H1 (cell line): ENCODE measurements at regions not wholly inside any gene's neighbourhood (a gene's known extent, or its start where the extent isn't known, plus 50 kb on each side); places are given as distances from the start of the nearest gene placed in this dataset.

Experiments
- CTCF ChIA-PET: fragments of 300-600 bp; sonication (Branson Sonifier 250); formaldehyde crosslinking; loops from one replicate; lab custom pipeline; 2021; ENCODE audit not compliant: partially characterized antibody; lab: Charles Lee
- POLR2A ChIA-PET: fragments of 300-600 bp; sonication (Branson Sonifier 250); formaldehyde crosslinking; loops from one replicate; lab custom pipeline; 2021; ENCODE audit warnings: inconsistent platforms; ENCODE audit not compliant: partially characterized antibody; lab: Charles Lee
- DNase-seq, 2 experiments: peaks; one replicate each; pipeline versions ENCODE4 v3.0.0 to v3.0.0-alpha.2; 2010 to 2022; ENCODE audit warnings: low spot score in 2 of 2, low read depth in 1 of 2, mixed read lengths in 1 of 2
- FAIRE-seq: peaks from 2 replicates; lab custom pipeline; 2011; peaks lifted over from hg19 to GRCh38; lab: Jason Lieb, UNC
- H2AFZ ChIP-seq: 2 replicates; pipeline ENCODE4 v1.8.1; 2012; ENCODE audit warnings: low read length, inconsistent platforms
- H2AK5ac ChIP-seq: 2 replicates; pipeline ENCODE4 v1.6.1; 2013; ENCODE audit warnings: low read depth, low read length
- H2BK120ac ChIP-seq: replicated peaks from 2 replicates; pipeline ENCODE3; 2013; ENCODE audit warnings: low read depth, low read length, inconsistent platforms
- H2BK12ac ChIP-seq: 2 replicates; pipeline ENCODE4 v1.6.1; 2013; ENCODE audit warnings: low read depth, low read length
- H2BK15ac ChIP-seq: 2 replicates; pipeline ENCODE4 v1.6.1; 2013; ENCODE audit warnings: low read length
- H2BK20ac ChIP-seq: 2 replicates; pipeline ENCODE4 v1.6.1; 2013; ENCODE audit warnings: low read length
- H2BK5ac ChIP-seq: 2 replicates; pipeline ENCODE4 v1.6.1; 2013; ENCODE audit warnings: low read depth, low read length
- H3K14ac ChIP-seq: 2 replicates; pipeline ENCODE4 v1.6.1; 2013; ENCODE audit warnings: inconsistent platforms; ENCODE audit not compliant: insufficient read length
- H3K18ac ChIP-seq: 2 replicates; pipeline ENCODE4 v1.6.1; 2013; ENCODE audit warnings: low read length; ENCODE audit errors: extremely low read depth
- H3K23ac ChIP-seq: 2 replicates; pipeline ENCODE4 v1.6.1; 2013; ENCODE audit warnings: inconsistent platforms; ENCODE audit not compliant: insufficient read length
- H3K23me2 ChIP-seq: 2 replicates; pipeline ENCODE4 v1.6.1; 2013; ENCODE audit warnings: low read depth, low read length
- H3K27ac ChIP-seq: 2 replicates; pipeline ENCODE4 v1.6.1; 2011; ENCODE audit warnings: low read depth, low read length, inconsistent platforms
- H3K27me3 ChIP-seq, 4 experiments: replicated peaks in 1 of 4; 1 replicate in 1 of 4; 2 replicates in 3 of 4; pipeline versions ENCODE4 v1.6.1 to v1.8.1; 2011 to 2013; ENCODE audit warnings: low read length in 3 of 4, mild to moderate bottlenecking in 3 of 4, inconsistent platforms in 2 of 4, mixed read lengths in 2 of 4, moderate library complexity in 1 of 4; ENCODE audit not compliant: control insufficient read depth in 3 of 4, insufficient read depth in 3 of 4; ENCODE audit errors: extremely low read depth in 1 of 4
- H3K36me3 ChIP-seq, 4 experiments: 2 replicates each; pipeline versions ENCODE4 v1.6.1 to v1.8.1; 2011 to 2013; ENCODE audit warnings: mild to moderate bottlenecking in 4 of 4, low read length in 3 of 4, moderate library complexity in 2 of 4, control low read depth in 1 of 4, inconsistent platforms in 1 of 4; ENCODE audit not compliant: insufficient read depth in 4 of 4, control insufficient read depth in 2 of 4
- H3K4ac ChIP-seq: replicated peaks from 2 replicates; pipeline ENCODE3; 2013; ENCODE audit warnings: low read length, low read depth, mixed read lengths, inconsistent platforms; ENCODE audit not compliant: insufficient read length
- H3K4me1 ChIP-seq, 4 experiments: replicated peaks in 1 of 4; 1 replicate in 1 of 4; 2 replicates in 3 of 4; pipeline versions ENCODE4 v1.6.1 to v1.8.1; 2011 to 2013; ENCODE audit warnings: low read length in 3 of 4, inconsistent platforms in 2 of 4, mixed read lengths in 1 of 4; ENCODE audit not compliant: insufficient read depth in 4 of 4, control insufficient read depth in 3 of 4
- H3K4me2 ChIP-seq, 2 experiments: 2 replicates each; pipeline versions ENCODE4 v1.6.1 to v1.8.1; 2011 to 2013; ENCODE audit warnings: low read depth in 2 of 2, low read length in 2 of 2, control low read depth in 1 of 2, inconsistent platforms in 1 of 2, mild to moderate bottlenecking in 1 of 2; ENCODE audit not compliant: insufficient read depth in 1 of 2
- H3K4me3 ChIP-seq, 4 experiments: fragments of 200-600, 300-600 bp in 1 of 4; sonication (generic), shearing (Covaris generic), sonication (Bioruptor Twin) in 1 of 4; 2 replicates each; pipeline versions ENCODE4 v1.5.1 to v1.8.1; 2011 to 2016; ENCODE audit warnings: low read length in 4 of 4, low read depth in 3 of 4, control low read depth in 2 of 4, inconsistent platforms in 2 of 4, mild to moderate bottlenecking in 2 of 4, mixed read lengths in 1 of 4, moderate library complexity in 1 of 4; ENCODE audit not compliant: insufficient read depth in 2 of 4; ENCODE audit errors: extremely low read depth in 1 of 4
- H3K56ac ChIP-seq: replicated peaks from 2 replicates; pipeline ENCODE3; 2013; ENCODE audit warnings: low read depth, mild to moderate bottlenecking, mixed read lengths, low read length, inconsistent platforms; ENCODE audit not compliant: insufficient read length
- H3K79me1 ChIP-seq: 2 replicates; pipeline ENCODE4 v1.6.1; 2013; ENCODE audit warnings: low read depth, low read length, control low read depth
- H3K79me2 ChIP-seq, 2 experiments: 2 replicates each; pipeline versions ENCODE4 v1.6.1 to v1.8.1; 2012 to 2013; ENCODE audit warnings: low read length in 2 of 2, mild to moderate bottlenecking in 2 of 2, inconsistent platforms in 1 of 2; ENCODE audit not compliant: insufficient read depth in 2 of 2, control insufficient read depth in 1 of 2
- H3K9ac ChIP-seq, 4 experiments: replicated peaks in 1 of 4; 1 replicate in 1 of 4; 2 replicates in 3 of 4; pipeline versions ENCODE4 v1.6.1 to v1.8.1; 2011 to 2013; ENCODE audit warnings: low read depth in 3 of 4, low read length in 3 of 4, control low read depth in 2 of 4, mild to moderate bottlenecking in 2 of 4, moderate library complexity in 2 of 4, inconsistent platforms in 1 of 4; ENCODE audit errors: extremely low read depth in 1 of 4
- H3K9me3 ChIP-seq, 2 experiments: 2 replicates each; pipeline versions ENCODE4 v1.6.1 to v1.8.1; 2012 to 2013; ENCODE audit warnings: mild to moderate bottlenecking in 2 of 2, moderate library complexity in 2 of 2, control low read depth in 1 of 2, inconsistent platforms in 1 of 2, low read depth in 1 of 2, low read length in 1 of 2, mixed read lengths in 1 of 2; ENCODE audit not compliant: insufficient read depth in 2 of 2
- H4K20me1 ChIP-seq, 2 experiments: replicated peaks in 1 of 2; 2 replicates each; pipeline versions ENCODE3 to v1.8.1; 2011 to 2013; ENCODE audit warnings: inconsistent platforms in 2 of 2, low read length in 2 of 2, mild to moderate bottlenecking in 1 of 2; ENCODE audit not compliant: insufficient read depth in 2 of 2, control insufficient read depth in 1 of 2
- H4K5ac ChIP-seq: 2 replicates; pipeline ENCODE4 v1.6.1; 2013; ENCODE audit warnings: low read length, low read depth, mixed read lengths, inconsistent platforms; ENCODE audit not compliant: insufficient read length
- H4K8ac ChIP-seq: 2 replicates; pipeline ENCODE4 v1.8.0; 2013; ENCODE audit warnings: mild to moderate bottlenecking, moderate library complexity, low read length, inconsistent platforms; ENCODE audit not compliant: insufficient read depth; ENCODE audit errors: extremely low read depth
- H4K91ac ChIP-seq: replicated peaks from 2 replicates; pipeline ENCODE3; 2013; ENCODE audit warnings: low read length, mixed read lengths, inconsistent platforms; ENCODE audit not compliant: insufficient read length
- BCL11A ChIP-seq, 2 experiments: IDR thresholded peaks; one replicate each; pipeline ENCODE4 v1.6.1; 2011; ENCODE audit warnings: low read depth in 2 of 2, low read length in 2 of 2, mild to moderate bottlenecking in 2 of 2
- CEBPB ChIP-seq: IDR thresholded peaks from 2 replicates; pipeline ENCODE4 v1.6.1; 2012; ENCODE audit warnings: low read depth, low read length
- CREB1 ChIP-seq: IDR thresholded peaks from 2 replicates; pipeline ENCODE4 v1.6.1; 2012; ENCODE audit warnings: inconsistent platforms
- RAD21 ChIP-seq, 2 experiments: IDR thresholded peaks in 1 of 2; conservative IDR thresholded peaks in 1 of 2; 2 replicates each; pipeline ENCODE4 v1.6.1; 2011; ENCODE audit warnings: low read depth in 2 of 2, low read length in 2 of 2, improper control_type of control experiment in 1 of 2, inconsistent platforms in 1 of 2, mild to moderate bottlenecking in 1 of 2, moderate library complexity in 1 of 2
- RXRA ChIP-seq: IDR thresholded peaks from 2 replicates; pipeline ENCODE4 v1.6.1; 2011; ENCODE audit warnings: low read depth, mild to moderate bottlenecking, low read length, moderate library complexity; ENCODE audit not compliant: insufficient read depth
- SIN3A ChIP-seq, 2 experiments: IDR thresholded peaks in 1 of 2; conservative IDR thresholded peaks in 1 of 2; 2 replicates each; pipeline ENCODE4 v1.6.1; 2011 to 2012; ENCODE audit warnings: low read length in 2 of 2, improper control_type of control experiment in 1 of 2, low read depth in 1 of 2, mild to moderate bottlenecking in 1 of 2
- SIRT6 ChIP-seq: IDR thresholded peaks from one replicate; pipeline ENCODE4 v1.7.1; 2012; ENCODE audit warnings: low read length, inconsistent platforms
- SUZ12 ChIP-seq: fragments of 200-600 bp; sonication (generic); IDR thresholded peaks from 2 replicates; pipeline ENCODE4 v1.6.1; 2012; ENCODE audit warnings: mild to moderate bottlenecking, inconsistent platforms, low read length, moderate library complexity, mixed read lengths
- WGBS, 2 experiments: shearing (Covaris generic) in 1 of 2; methylation state at CpG; one replicate each; pipeline versions ENCODE4 v1.1.6 to v1.1.7; 2013 to 2015; ENCODE audit warnings: low lambda C conversion rate in 2 of 2, mixed read lengths in 2 of 2, inconsistent platforms in 1 of 2, low coverage in 1 of 2, missing lambda C conversion rate in 1 of 2; ENCODE audit not compliant: insufficient replicate concordance in 2 of 2, insufficient coverage in 1 of 2, insufficient read length in 1 of 2; ENCODE audit errors: extremely low coverage in 1 of 2, missing lambda C conversion rate in 1 of 2; 5-methylcytosine and 5-hydroxymethylcytosine counted together

DNA sequence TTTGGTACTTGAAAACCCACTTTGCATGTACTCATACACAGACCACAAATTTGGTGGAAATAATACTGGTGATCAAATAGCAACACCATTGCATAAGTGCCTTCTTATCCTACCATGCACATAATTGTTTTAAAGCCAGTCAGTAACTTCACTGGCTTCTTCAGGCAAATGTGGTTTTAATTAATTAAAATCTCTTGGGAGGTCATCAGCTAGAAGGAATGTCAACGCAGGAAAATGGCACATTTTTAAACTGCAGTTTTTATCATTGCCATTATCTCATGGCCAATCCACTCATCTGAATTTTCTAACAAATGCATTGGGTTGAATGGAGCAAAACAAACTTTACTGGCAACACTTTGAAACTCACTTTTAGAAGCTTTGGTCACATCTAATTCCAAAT lies 105.7 kb upstream of the ZPLD1 start:
- Histone ChIP-seq H2BK5ac (no peak overlapping the region), H3K4me1 (no peaks in the 10 kb centered on the region), H3K23ac (no peak overlapping the region), H3K27me3 (no peaks in the 10 kb centered on the region), H3K23me2 (no peaks in the 10 kb centered on the region), H3K9ac (no peak overlapping the region), H4K91ac (no peak overlapping the region), H2BK15ac (no peak overlapping the region), H3K79me2 (no peaks in the 10 kb centered on the region), H3K36me3 (no peaks in the 10 kb centered on the region), H2BK20ac (no peak overlapping the region), H3K4me3 (no peak overlapping the region), H3K27ac (no peak overlapping the region), H2AK5ac (no peak overlapping the region), H2AFZ (no peak overlapping the region), H4K8ac (no peak overlapping the region), H2BK120ac (no peak overlapping the region), H3K14ac (no peak overlapping the region), H4K5ac (no peak overlapping the region), H3K9me3 (no peaks in the 10 kb centered on the region), H3K4ac (no peak overlapping the region), H3K79me1 (no peaks in the 10 kb centered on the region), H3K4me2 (no peak overlapping the region), H3K56ac (no peak overlapping the region), H4K20me1 (no peaks in the 10 kb centered on the region), H2BK12ac (no peak overlapping the region), H3K18ac (no peak overlapping the region)
- WGBS, 2 experiments: 96% methylated on average over 1 of the region's 1 CpG; no CpG with 5 or more reads in 1 of the 2 experiments
- ChIA-PET CTCF (no interaction called here), POLR2A (no interaction called here)
- no peak for FAIRE-seq
- DNase-seq: no peak
- no peak for TF ChIP-seq BCL11A (IDR thresholded peaks at IDR 0.05; ENCODE audit: low read depth in 2 of 2, low read length in 2 of 2)
- TF ChIP-seq CEBPB: no peak
- TF ChIP-seq RXRA: no peak
- TF ChIP-seq SIRT6: no peak
- no peak for TF ChIP-seq SUZ12
- TF ChIP-seq CREB1: no peak
- no peak for TF ChIP-seq SIN3A (conservative IDR thresholded peaks at IDR 0.05 in 1 of 2, IDR thresholded peaks at IDR 0.05 in 1 of 2; ENCODE audit: low read depth in 1 of 2, low read length in 2 of 2)
- no peak for TF ChIP-seq RAD21 (IDR thresholded peaks at IDR 0.05 in 1 of 2, conservative IDR thresholded peaks at IDR 0.05 in 1 of 2; ENCODE audit: low read depth in 2 of 2, low read length in 2 of 2)
